GM23338 (cell line): ENCODE measurements at regions not wholly inside any gene's neighbourhood (a gene's known extent, or its start where the extent isn't known, plus 50 kb on each side); places are given as distances from the start of the nearest gene placed in this dataset.

Experiments used
- ATAC-seq: fragments of 200-7000 bp; cut with Tn5 transposase; 3 replicates; pipeline ENCODE4 v1.9.1; 2020
- DNase-seq: peaks from one replicate; pipeline ENCODE4 v3.0.0-alpha.2; 2015; ENCODE audit warnings: low spot score
- H2AFZ ChIP-seq: fragments of 200-600 bp; sonication (generic); 2 replicates; pipeline ENCODE4 v1.8.0; 2016; ENCODE audit warnings: antibody characterized with exemption, mild to moderate bottlenecking, moderate library complexity
- H3F3A ChIP-seq: fragments of 200-600 bp; sonication (generic); replicated peaks from 2 replicates; pipeline ENCODE4 v1.8.0; 2017; ENCODE audit warnings: antibody characterized with exemption, mixed run types, low read depth
- H3K27ac ChIP-seq: fragments of 200-600 bp; sonication (generic); 2 replicates; pipeline ENCODE4 v1.6.1; 2016; ENCODE audit warnings: low read depth
- H3K27me3 ChIP-seq: fragments of 200-600 bp; sonication (generic); 2 replicates; pipeline ENCODE4 v1.8.0; 2016; ENCODE audit warnings: mild to moderate bottlenecking, mixed run types, moderate library complexity; ENCODE audit not compliant: insufficient read depth
- H3K36me3 ChIP-seq: fragments of 200-600 bp; sonication (generic); 2 replicates; pipeline ENCODE4 v1.8.0; 2016; ENCODE audit warnings: mild to moderate bottlenecking; ENCODE audit not compliant: insufficient read depth
- H3K4me1 ChIP-seq: fragments of 200-600 bp; sonication (generic); 2 replicates; pipeline ENCODE4 v1.8.0; 2016; ENCODE audit warnings: mild to moderate bottlenecking, moderate library complexity; ENCODE audit not compliant: insufficient read depth
- H3K4me2 ChIP-seq: fragments of 200-600 bp; sonication (generic); 2 replicates; pipeline ENCODE4 v1.7.1; 2017; ENCODE audit warnings: mixed run types
- H3K4me3 ChIP-seq: fragments of 200-600 bp; sonication (generic); 2 replicates; pipeline ENCODE4 v1.6.1; 2016; ENCODE audit warnings: mixed run types
- H3K79me2 ChIP-seq: fragments of 200-600 bp; sonication (generic); replicated peaks from 2 replicates; pipeline ENCODE4 v1.8.0; 2017; ENCODE audit warnings: mild to moderate bottlenecking; ENCODE audit not compliant: insufficient read depth
- H3K9me2 ChIP-seq: fragments of 200-600 bp; sonication (generic); 2 replicates; pipeline ENCODE4 v1.8.0; 2017; ENCODE audit not compliant: insufficient read depth
- H4K20me1 ChIP-seq: fragments of 200-600 bp; sonication (generic); replicated peaks from 2 replicates; pipeline ENCODE4 v1.8.0; 2017; ENCODE audit warnings: mild to moderate bottlenecking; ENCODE audit not compliant: insufficient read depth
- H3K27ac Mint-ChIP-seq: 2 replicates; pipeline ENCODE4 v1.8.0; 2020; ENCODE audit warnings: inconsistent platforms, mild to moderate bottlenecking, moderate library complexity, mixed read lengths
- H3K27me3 Mint-ChIP-seq: 3 replicates; pipeline ENCODE4 v1.8.0; 2022; ENCODE audit warnings: low read depth, mild to moderate bottlenecking, moderate library complexity, mixed read lengths, inconsistent platforms; ENCODE audit not compliant: insufficient read depth, poor library complexity
- H3K36me3 Mint-ChIP-seq: 3 replicates; pipeline ENCODE4 v1.8.0; 2021; ENCODE audit warnings: low read depth, mild to moderate bottlenecking, inconsistent platforms, moderate library complexity, mixed read lengths
- H3K4me1 Mint-ChIP-seq: 3 replicates; pipeline ENCODE4 v1.8.0; 2020; ENCODE audit warnings: mild to moderate bottlenecking, inconsistent platforms, mixed read lengths
- H3K4me3 Mint-ChIP-seq: 3 replicates; pipeline ENCODE4 v1.8.0; 2021; ENCODE audit warnings: moderate library complexity, mild to moderate bottlenecking, inconsistent platforms, mixed read lengths
- H3K9me3 Mint-ChIP-seq: 3 replicates; pipeline ENCODE4 v1.8.0; 2020; ENCODE audit warnings: moderate library complexity, mild to moderate bottlenecking, inconsistent platforms, mixed read lengths
- CREB1 ChIP-seq: fragments of 250-450 bp; sonication (Bioruptor Pico); IDR thresholded peaks from 2 replicates; pipeline ENCODE4 v1.5.0; 2020; ENCODE audit warnings: low read depth, mild to moderate bottlenecking, moderate library complexity
- CTCF ChIP-seq, 2 experiments: fragments of 200-600 bp in 1 of 2; sonication (generic) in 1 of 2; conservative IDR thresholded peaks; 2 replicates each; pipeline versions ENCODE4 v1.5.1 to v1.6.1; 2016 to 2017; ENCODE audit warnings: antibody characterized with exemption in 2 of 2, low read depth in 2 of 2, mild to moderate bottlenecking in 2 of 2, moderate library complexity in 1 of 2
- ETS1 ChIP-seq: IDR thresholded peaks from 2 replicates; pipeline ENCODE4 v1.6.1; 2016; ENCODE audit warnings: antibody characterized with exemption
- EZH2 ChIP-seq: fragments of 200-600 bp; sonication (generic); IDR thresholded peaks from one replicate; pipeline ENCODE4 v1.8.0; 2017; ENCODE audit warnings: antibody characterized with exemption, mild to moderate bottlenecking, low read depth; ENCODE audit not compliant: unreplicated experiment
- EZH2phosphoT487 ChIP-seq: fragments of 200-600 bp; sonication (generic); IDR thresholded peaks from one replicate; pipeline ENCODE4 v1.8.1; 2018; ENCODE audit warnings: antibody characterized with exemption; ENCODE audit not compliant: unreplicated experiment
- JUNB ChIP-seq: IDR thresholded peaks from one replicate; pipeline ENCODE4 v1.6.1; 2016; ENCODE audit warnings: antibody characterized with exemption; ENCODE audit not compliant: unreplicated experiment
- POLR2AphosphoS5 ChIP-seq: IDR thresholded peaks from 2 replicates; pipeline ENCODE4 v1.6.1; 2016; ENCODE audit warnings: antibody characterized with exemption, low read depth
- STAT1 ChIP-seq: IDR thresholded peaks from one replicate; pipeline ENCODE4 v1.6.1; 2016; ENCODE audit warnings: antibody characterized with exemption; ENCODE audit not compliant: unreplicated experiment
- ZNF114 ChIP-seq: fragments of 250-450 bp; sonication (Bioruptor Pico); IDR thresholded peaks from 2 replicates; pipeline ENCODE4 v1.5.0; 2020; ENCODE audit warnings: mild to moderate bottlenecking, moderate library complexity
- TF ChIP-seq, protein P1 (sequence below): IDR thresholded peaks from one replicate; pipeline ENCODE4 v1.6.1; 2018; ENCODE audit warnings: antibody characterized with exemption; ENCODE audit not compliant: unreplicated experiment

DNA sequence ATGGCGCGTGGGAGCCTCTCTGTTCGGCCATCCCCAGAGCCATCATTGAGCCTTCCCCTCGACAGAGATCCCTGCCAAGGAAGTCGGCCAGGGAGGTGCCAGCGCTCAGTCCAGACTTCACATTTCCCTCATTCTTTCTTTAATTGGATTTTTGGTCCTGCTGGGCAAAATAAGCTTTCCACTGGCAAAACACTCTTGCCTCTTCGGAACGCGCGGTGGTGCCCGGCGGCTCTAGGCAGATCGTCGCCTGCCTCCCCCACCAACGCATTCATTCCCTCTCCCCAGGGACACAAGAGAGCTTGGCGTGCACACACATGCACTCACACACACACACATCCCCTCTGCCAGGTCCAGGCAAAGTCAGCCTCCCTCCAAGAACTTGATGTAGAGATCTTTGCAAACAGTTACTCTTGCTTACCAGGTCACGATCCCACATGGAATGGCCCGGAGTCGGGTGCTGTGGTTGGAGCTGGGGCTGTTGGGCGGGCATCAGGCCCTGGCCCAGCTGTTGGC, 257.1 kb downstream of the BCOR start:
- H3K27ac ChIP-seq: no peak overlapping the region
- H3K4me2 ChIP-seq: no peak overlapping the region
- no peaks in the 10 kb centered on the region for H3K9me2 ChIP-seq
- H3K27ac Mint-ChIP-seq: no peak overlapping the region
- ATAC-seq: no peak
- DNase-seq: no peak
- TF ChIP-seq ETS1: no peak
- no peak for TF ChIP-seq EZH2
- TF ChIP-seq ZNF114 (CRISPR knock-in tag): no peak
- no peak for TF ChIP-seq STAT1
- TF ChIP-seq EZH2phosphoT487: no peak
- TF ChIP-seq, protein P1, sequence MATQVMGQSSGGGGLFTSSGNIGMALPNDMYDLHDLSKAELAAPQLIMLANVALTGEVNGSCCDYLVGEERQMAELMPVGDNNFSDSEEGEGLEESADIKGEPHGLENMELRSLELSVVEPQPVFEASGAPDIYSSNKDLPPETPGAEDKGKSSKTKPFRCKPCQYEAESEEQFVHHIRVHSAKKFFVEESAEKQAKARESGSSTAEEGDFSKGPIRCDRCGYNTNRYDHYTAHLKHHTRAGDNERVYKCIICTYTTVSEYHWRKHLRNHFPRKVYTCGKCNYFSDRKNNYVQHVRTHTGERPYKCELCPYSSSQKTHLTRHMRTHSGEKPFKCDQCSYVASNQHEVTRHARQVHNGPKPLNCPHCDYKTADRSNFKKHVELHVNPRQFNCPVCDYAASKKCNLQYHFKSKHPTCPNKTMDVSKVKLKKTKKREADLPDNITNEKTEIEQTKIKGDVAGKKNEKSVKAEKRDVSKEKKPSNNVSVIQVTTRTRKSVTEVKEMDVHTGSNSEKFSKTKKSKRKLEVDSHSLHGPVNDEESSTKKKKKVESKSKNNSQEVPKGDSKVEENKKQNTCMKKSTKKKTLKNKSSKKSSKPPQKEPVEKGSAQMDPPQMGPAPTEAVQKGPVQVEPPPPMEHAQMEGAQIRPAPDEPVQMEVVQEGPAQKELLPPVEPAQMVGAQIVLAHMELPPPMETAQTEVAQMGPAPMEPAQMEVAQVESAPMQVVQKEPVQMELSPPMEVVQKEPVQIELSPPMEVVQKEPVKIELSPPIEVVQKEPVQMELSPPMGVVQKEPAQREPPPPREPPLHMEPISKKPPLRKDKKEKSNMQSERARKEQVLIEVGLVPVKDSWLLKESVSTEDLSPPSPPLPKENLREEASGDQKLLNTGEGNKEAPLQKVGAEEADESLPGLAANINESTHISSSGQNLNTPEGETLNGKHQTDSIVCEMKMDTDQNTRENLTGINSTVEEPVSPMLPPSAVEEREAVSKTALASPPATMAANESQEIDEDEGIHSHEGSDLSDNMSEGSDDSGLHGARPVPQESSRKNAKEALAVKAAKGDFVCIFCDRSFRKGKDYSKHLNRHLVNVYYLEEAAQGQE: no peak
- TF ChIP-seq JUNB: no peak
- no peak for TF ChIP-seq POLR2AphosphoS5
- no peaks in the 10 kb centered on the region for H3K36me3 Mint-ChIP-seq
- no peaks in the 10 kb centered on the region for H4K20me1 ChIP-seq
- no peak overlapping the region for H2AFZ ChIP-seq
- no peaks in the 10 kb centered on the region for H3K9me3 Mint-ChIP-seq
- H3K4me3 ChIP-seq: no peak overlapping the region
- H3K27me3 Mint-ChIP-seq: peaks cover 3% of the 10 kb centered on the region
- no peaks in the 10 kb centered on the region for H3F3A ChIP-seq
- H3K4me1 ChIP-seq: peaks cover 4% of the 10 kb centered on the region
- no peaks in the 10 kb centered on the region for H3K27me3 ChIP-seq
- H3K4me3 Mint-ChIP-seq: no peak overlapping the region
- H3K79me2 ChIP-seq: no peaks in the 10 kb centered on the region
- H3K36me3 ChIP-seq: no peaks in the 10 kb centered on the region
- H3K4me1 Mint-ChIP-seq: peaks cover 19% of the 10 kb centered on the region

GRCh38 chrX:39841604-39842003, 256.2 kb downstream of the BCOR start:
- Mint-ChIP-seq H3K9me3 (no peaks in the 10 kb centered on the region), H3K4me3 (no peak overlapping the region), H3K27me3 (peaks cover 3% of the 10 kb centered on the region), H3K4me1 (peaks cover 19% of the 10 kb centered on the region), H3K27ac (no peak overlapping the region), H3K36me3 (no peaks in the 10 kb centered on the region)
- H3K9me2 ChIP-seq: no peaks in the 10 kb centered on the region
- H3K27me3 ChIP-seq: no peaks in the 10 kb centered on the region
- no peak overlapping the region for H2AFZ ChIP-seq
- no peaks in the 10 kb centered on the region for H3K79me2 ChIP-seq
- ATAC-seq: peak; percentile 82
- peaks cover 4% of the 10 kb centered on the region for H3K4me1 ChIP-seq
- H4K20me1 ChIP-seq: no peaks in the 10 kb centered on the region
- H3F3A ChIP-seq: no peaks in the 10 kb centered on the region
- H3K36me3 ChIP-seq: no peaks in the 10 kb centered on the region
- H3K27ac ChIP-seq: no peak overlapping the region
- no peak overlapping the region for H3K4me3 ChIP-seq
- peak; percentile 40 for DNase-seq
- no peak overlapping the region for H3K4me2 ChIP-seq
- TF ChIP-seq ZNF114 (CRISPR knock-in tag) (no peak), JUNB (no peak), EZH2phosphoT487 (no peak), ETS1 (no peak), POLR2AphosphoS5 (no peak), CTCF (conservative IDR thresholded peaks at IDR 0.05; ENCODE audit: low read depth in 2 of 2) (no peak), CREB1 (no peak)
